ENCODE measurements at regions not wholly inside any gene's neighbourhood (a gene's known extent, or its start where the extent isn't known, plus 50 kb on each side); places are given as distances from the start of the nearest gene placed in this dataset.

DNA sequence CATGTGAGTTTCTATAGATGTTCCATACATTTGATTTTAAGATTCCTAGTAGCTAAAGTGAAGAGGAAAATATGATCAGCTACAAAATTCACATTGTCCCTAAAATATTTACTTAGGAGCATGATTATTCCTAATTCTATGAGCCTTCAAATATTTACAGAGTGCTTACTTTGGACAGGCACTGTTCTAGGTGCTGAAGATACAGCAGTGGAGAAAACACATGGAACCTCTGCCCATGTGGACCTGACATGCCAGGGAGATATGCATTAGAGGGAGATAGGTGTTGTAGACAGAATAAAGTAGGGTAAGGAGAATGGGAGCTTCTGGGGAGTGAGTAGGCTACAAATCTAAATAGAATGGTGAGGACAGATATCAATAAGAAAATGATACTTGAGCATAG is 62.6 kb upstream of the TACR1 start:
- TF ChIP-seq POLR2A (IDR thresholded peaks at IDR 0.05; ENCODE audit: low read length) (no peak), GATA1 (IDR thresholded peaks at IDR 0.05; ENCODE audit: low read depth, low read length) (no peak)

Measured in erythroblast (primary cell).